Psoas muscle (tissue), 7 donors: ENCODE measurements at regions not wholly inside any gene's neighbourhood (a gene's known extent, or its start where the extent isn't known, plus 50 kb on each side); places are given as distances from the start of the nearest gene placed in this dataset.

ENCODE experiments used
- ATAC-seq, 4 donors: fragments of 200-7000 bp; cut with Tn5 transposase; one replicate each; pipeline ENCODE4 v1.9.1; 2020; ENCODE audit warnings: moderate library complexity in 3 of 4, mild to moderate bottlenecking in 2 of 4
- DNase-seq, 2 donors: peaks; one replicate each; pipeline ENCODE4 v3.0.0-alpha.2; 2020
- H3K27ac ChIP-seq: fragments of 200-600 bp; one replicate; pipeline ENCODE4 v1.8.0; 2022
- H3K27me3 ChIP-seq, 3 donors: fragments of 200-600 bp in 1 of 3; one replicate each; pipeline versions ENCODE4 v1.6.1 to v1.8.0; 2013 to 2022; ENCODE audit warnings: low read length in 2 of 3, mild to moderate bottlenecking in 2 of 3, moderate library complexity in 1 of 3; ENCODE audit not compliant: insufficient read depth in 3 of 3
- H3K36me3 ChIP-seq, 2 donors: fragments of 200-600 bp in 1 of 2; one replicate each; pipeline versions ENCODE4 v1.6.1 to v1.8.0; 2013 to 2022; ENCODE audit warnings: low read depth in 1 of 2, mild to moderate bottlenecking in 1 of 2, moderate library complexity in 1 of 2; ENCODE audit not compliant: insufficient read depth in 1 of 2
- H3K4me1 ChIP-seq: fragments of 200-600 bp; one replicate; pipeline ENCODE4 v1.8.0; 2022
- H3K4me3 ChIP-seq: fragments of 200-600 bp; one replicate; pipeline ENCODE4 v1.8.0; 2022; ENCODE audit warnings: mild to moderate bottlenecking
- H3K9me3 ChIP-seq: fragments of 200-600 bp; one replicate; pipeline ENCODE4 v1.8.0; 2022
- CTCF ChIP-seq: fragments of 200-600 bp; IDR thresholded peaks from one replicate; pipeline ENCODE4 v1.8.0; 2022; ENCODE audit warnings: antibody characterized with exemption
- WGBS, 3 donors: extraction: QIAGEN DNeasy Blood & Tissue Kit; methylation state at CpG; one replicate each; pipeline versions ENCODE4 v1.1.6 to v1.1.7; 2013; 5-methylcytosine and 5-hydroxymethylcytosine counted together
- intact Hi-C, 2 donors: fragments of 100-400 bp; cut with DNase I; formaldehyde crosslinking; loops; one replicate each; pipeline versions ENCODE4 v1.11.0 to v1.14.2; 2022
- donor health status: healthy with polysubstance abuse.
- donor health status: DM: no; HTN: no; CAD: no; lungs with moderate emphysema.
- donor health status: Bipolar disorder and iron deficiency.
- donor health status: healthy.
- donor health status: DM: yes; HTN: yes; CAD: no.
- donor health status: DM: no; HTN: no; CAD: no.
- donor health status: DM: yes; HTN: yes; CAD: no.

- Histone ChIP-seq H3K27ac (no peak overlapping the region), H3K4me1 (no peaks in the 10 kb centered on the region), H3K9me3 (no peaks in the 10 kb centered on the region), H3K36me3 (no peaks in the 10 kb centered on the region), H3K27me3 (peaks cover 2 to 56% (median 13%) of the 10 kb centered on the region in 3 donors), H3K4me3 (no peak overlapping the region)
- 58 to 79% (median 78%) methylated on average over 7 of the region's 7 CpGs for WGBS, 3 donors
- ATAC-seq (no peak), DNase-seq (no peak)
- no peak for TF ChIP-seq CTCF
- intact Hi-C loops: no loop called here
Observed at GRCh38 chr1:17914131-17914530, 159.0 kb downstream of the ACTL8 start.

GRCh38 chr1:17914987-17915386 is 159.9 kb downstream of the ACTL8 start:
- intact Hi-C loops: no loop called here
- H3K4me3 ChIP-seq: no peak overlapping the region
- no peak for TF ChIP-seq CTCF
- DNase-seq (no peak), ATAC-seq (no peak)
- 57 to 64% (median 61%) methylated on average over 9 of the region's 9 CpGs for WGBS, 3 donors
- no peak overlapping the region for H3K27ac ChIP-seq
- peaks cover under 1 to 51% (median 13%) of the 10 kb centered on the region in 3 donors for H3K27me3 ChIP-seq
- no peaks in the 10 kb centered on the region for H3K4me1 ChIP-seq
- H3K9me3 ChIP-seq: no peaks in the 10 kb centered on the region
- H3K36me3 ChIP-seq: no peaks in the 10 kb centered on the region

GRCh38 chr1:17915511-17916197 is 160.5 kb downstream of the ACTL8 start:
- DNase-seq: no peak
- no peak for ATAC-seq
- H3K4me1 ChIP-seq: no peaks in the 10 kb centered on the region
- intact Hi-C loops: no loop called here
- H3K27me3 ChIP-seq: peaks cover 0 to 48% (median 13%) of the 10 kb centered on the region in 3 donors
- no peak overlapping the region for H3K27ac ChIP-seq
- H3K9me3 ChIP-seq: no peaks in the 10 kb centered on the region
- no peaks in the 10 kb centered on the region for H3K36me3 ChIP-seq
- 7 to 10% (median 9%) methylated on average over 7 of the region's 7 CpGs for WGBS, 3 donors
- H3K4me3 ChIP-seq: no peak overlapping the region
- no peak for TF ChIP-seq CTCF

GRCh38 chr1:17916702-17917101 is 161.6 kb downstream of the ACTL8 start:
- Histone ChIP-seq H3K4me1 (no peaks in the 10 kb centered on the region), H3K4me3 (no peak overlapping the region), H3K27me3 (peaks cover 0 to 46% (median 16%) of the 10 kb centered on the region in 3 donors), H3K27ac (no peak overlapping the region), H3K9me3 (no peaks in the 10 kb centered on the region), H3K36me3 (no peaks in the 10 kb centered on the region)
- no peak for TF ChIP-seq CTCF
- intact Hi-C loops: no loop called here
- ATAC-seq (no peak), DNase-seq (no peak)
- WGBS, 3 donors: 69 to 77% (median 75%) methylated on average over 3 of the region's 3 CpGs
